ENCODE measurements at regions not wholly inside any gene's neighbourhood (a gene's known extent, or its start where the extent isn't known, plus 50 kb on each side); places are given as distances from the start of the nearest gene placed in this dataset.

DNA sequence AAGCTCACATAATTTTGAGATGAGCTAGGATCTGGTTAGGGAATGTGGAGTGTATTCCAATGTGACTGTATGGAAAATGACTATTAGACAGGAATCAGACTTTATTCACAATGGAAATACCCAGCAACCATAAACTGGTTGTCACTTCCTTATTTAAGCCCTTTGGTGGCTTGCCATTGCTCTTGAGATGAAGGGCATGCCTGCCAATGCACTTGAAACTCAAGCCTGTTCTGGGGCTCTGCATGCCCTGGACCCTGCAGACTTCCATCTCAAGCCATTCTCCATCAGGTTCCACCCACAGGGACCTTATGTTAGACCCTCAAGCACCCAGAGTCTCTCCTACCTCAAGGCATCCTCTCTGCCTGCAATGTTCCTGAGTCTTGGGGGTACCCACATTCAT, 145.5 kb downstream of the MPP7 start:
- TF ChIP-seq, protein P1, sequence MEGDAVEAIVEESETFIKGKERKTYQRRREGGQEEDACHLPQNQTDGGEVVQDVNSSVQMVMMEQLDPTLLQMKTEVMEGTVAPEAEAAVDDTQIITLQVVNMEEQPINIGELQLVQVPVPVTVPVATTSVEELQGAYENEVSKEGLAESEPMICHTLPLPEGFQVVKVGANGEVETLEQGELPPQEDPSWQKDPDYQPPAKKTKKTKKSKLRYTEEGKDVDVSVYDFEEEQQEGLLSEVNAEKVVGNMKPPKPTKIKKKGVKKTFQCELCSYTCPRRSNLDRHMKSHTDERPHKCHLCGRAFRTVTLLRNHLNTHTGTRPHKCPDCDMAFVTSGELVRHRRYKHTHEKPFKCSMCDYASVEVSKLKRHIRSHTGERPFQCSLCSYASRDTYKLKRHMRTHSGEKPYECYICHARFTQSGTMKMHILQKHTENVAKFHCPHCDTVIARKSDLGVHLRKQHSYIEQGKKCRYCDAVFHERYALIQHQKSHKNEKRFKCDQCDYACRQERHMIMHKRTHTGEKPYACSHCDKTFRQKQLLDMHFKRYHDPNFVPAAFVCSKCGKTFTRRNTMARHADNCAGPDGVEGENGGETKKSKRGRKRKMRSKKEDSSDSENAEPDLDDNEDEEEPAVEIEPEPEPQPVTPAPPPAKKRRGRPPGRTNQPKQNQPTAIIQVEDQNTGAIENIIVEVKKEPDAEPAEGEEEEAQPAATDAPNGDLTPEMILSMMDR (IDR thresholded peaks at IDR 0.05 in 4 of 5, conservative IDR thresholded peaks at IDR 0.05 in 1 of 5): no peak
- TF ChIP-seq POLR2A (IDR thresholded peaks at IDR 0.05): no peak
